Panc1 (cell line): ENCODE measurements at regions not wholly inside any gene's neighbourhood (a gene's known extent, or its start where the extent isn't known, plus 50 kb on each side); places are given as distances from the start of the nearest gene placed in this dataset.

Source experiments
- ATAC-seq: fragments of 200-7000 bp; cut with Tn5 transposase; 2 replicates; pipeline ENCODE4 v1.9.1; 2020; ENCODE audit warnings: mild to moderate bottlenecking, moderate library complexity
- BruUV-seq: library from RNA; stranded (reverse); fragments of 400-500 nt; replicated peaks from 2 replicates; lab custom pipeline; 2021; lab: Mats Ljungman, UMichigan
- CTCF ChIA-PET: fragments of 300-600 bp; sonication (Branson Sonifier 250); formaldehyde crosslinking; loops from one replicate; lab custom pipeline; 2022; ENCODE audit warnings: antibody characterized with exemption; lab: Charles Lee
- POLR2A ChIA-PET: fragments of 300-600 bp; sonication (Branson Sonifier 250); formaldehyde crosslinking; loops from one replicate; lab custom pipeline; 2022; ENCODE audit warnings: antibody characterized with exemption; lab: Charles Lee
- DNase-seq: peaks from one replicate; pipeline ENCODE4 v3.0.0-alpha.2; 2010; ENCODE audit warnings: low read depth, low spot score
- H3K27ac ChIP-seq: 2 replicates; pipeline ENCODE4 v1.5.1; 2011; ENCODE audit warnings: mild to moderate bottlenecking, low read length, inconsistent platforms
- H3K27me3 ChIP-seq: fragments of 200-500 bp; sonication (Bioruptor generic); 2 replicates; pipeline ENCODE4 v1.6.0; 2014; ENCODE audit warnings: low read length, inconsistent platforms; ENCODE audit not compliant: control insufficient read depth, insufficient read depth
- H3K36me3 ChIP-seq: fragments of 200-500 bp; sonication (Bioruptor generic); 2 replicates; pipeline ENCODE4 v1.5.1; 2014; ENCODE audit warnings: inconsistent platforms, mild to moderate bottlenecking, low read length, moderate library complexity; ENCODE audit not compliant: control insufficient read depth, insufficient read depth
- H3K4me1 ChIP-seq: 2 replicates; pipeline ENCODE4 v1.5.1; 2011; ENCODE audit warnings: inconsistent platforms, mild to moderate bottlenecking, low read length, moderate library complexity; ENCODE audit not compliant: control insufficient read depth, insufficient read depth
- H3K4me3 ChIP-seq, 2 experiments: 2 replicates each; pipeline ENCODE4 v1.5.1; 2011 to 2012; ENCODE audit warnings: low read depth in 2 of 2, low read length in 2 of 2, mild to moderate bottlenecking in 2 of 2, inconsistent platforms in 1 of 2, moderate library complexity in 1 of 2
- H3K9me3 ChIP-seq: fragments of 200-500 bp; sonication (Bioruptor generic); 2 replicates; pipeline ENCODE4 v1.5.1; 2014; ENCODE audit warnings: low read depth, mild to moderate bottlenecking, inconsistent platforms, low read length, moderate library complexity; ENCODE audit not compliant: control insufficient read depth, insufficient read depth
- CTCF ChIP-seq: fragments of 450-650 bp; IDR thresholded peaks from 2 replicates; pipeline ENCODE4 v1.5.1; 2017; ENCODE audit warnings: mild to moderate bottlenecking
- POLR2AphosphoS5 ChIP-seq: IDR thresholded peaks from 2 replicates; pipeline ENCODE4 v1.6.1; 2012; ENCODE audit warnings: mild to moderate bottlenecking, low read depth, low read length, moderate library complexity
- SIN3A ChIP-seq: IDR thresholded peaks from 2 replicates; pipeline ENCODE4 v1.6.1; 2012; ENCODE audit warnings: low read depth, mild to moderate bottlenecking, low read length, moderate library complexity, borderline replicate concordance; ENCODE audit not compliant: insufficient read depth
- TCF7L2 ChIP-seq: IDR thresholded peaks from 2 replicates; pipeline ENCODE4 v1.6.1; 2011; ENCODE audit warnings: mild to moderate bottlenecking, low read depth, low read length, inconsistent platforms
- in situ Hi-C: cut with HindIII; loops from 2 replicates; pipeline ENCODE4 v1.10.0; 2016; ENCODE audit warnings: low sequenced_read_pairs, low pct_unique_long_range_greater_than_20kb
- intact Hi-C: fragments of 100-400 bp; cut with micrococcal nuclease; formaldehyde crosslinking; loops from one replicate; pipeline ENCODE4 v1.10.0; 2022; ENCODE audit not compliant: unreplicated experiment
- TF ChIP-seq, protein P1 (sequence below), 2 experiments: IDR thresholded peaks; 2 replicates each; pipeline ENCODE4 v1.6.1; 2011 to 2012; ENCODE audit warnings: low read depth in 2 of 2, control low read depth in 1 of 2, low read length in 1 of 2, mild to moderate bottlenecking in 1 of 2, moderate library complexity in 1 of 2; ENCODE audit not compliant: insufficient read depth in 1 of 2

- Histone ChIP-seq H3K27ac (no peak overlapping the region), H3K27me3 (0 out of 2 replicates have a peak, but pooled peaks cover 2% of the 10 kb centered on the region), H3K4me3 (no peak overlapping the region), H3K36me3 (no peaks in the 10 kb centered on the region), H3K4me1 (no peaks in the 10 kb centered on the region), H3K9me3 (no peaks in the 10 kb centered on the region)
- ATAC-seq (no peak), DNase-seq (no peak)
- TF ChIP-seq SIN3A (no peak), TCF7L2 (no peak), CTCF (no peak), POLR2AphosphoS5 (no peak)
- TF ChIP-seq, protein P1, sequence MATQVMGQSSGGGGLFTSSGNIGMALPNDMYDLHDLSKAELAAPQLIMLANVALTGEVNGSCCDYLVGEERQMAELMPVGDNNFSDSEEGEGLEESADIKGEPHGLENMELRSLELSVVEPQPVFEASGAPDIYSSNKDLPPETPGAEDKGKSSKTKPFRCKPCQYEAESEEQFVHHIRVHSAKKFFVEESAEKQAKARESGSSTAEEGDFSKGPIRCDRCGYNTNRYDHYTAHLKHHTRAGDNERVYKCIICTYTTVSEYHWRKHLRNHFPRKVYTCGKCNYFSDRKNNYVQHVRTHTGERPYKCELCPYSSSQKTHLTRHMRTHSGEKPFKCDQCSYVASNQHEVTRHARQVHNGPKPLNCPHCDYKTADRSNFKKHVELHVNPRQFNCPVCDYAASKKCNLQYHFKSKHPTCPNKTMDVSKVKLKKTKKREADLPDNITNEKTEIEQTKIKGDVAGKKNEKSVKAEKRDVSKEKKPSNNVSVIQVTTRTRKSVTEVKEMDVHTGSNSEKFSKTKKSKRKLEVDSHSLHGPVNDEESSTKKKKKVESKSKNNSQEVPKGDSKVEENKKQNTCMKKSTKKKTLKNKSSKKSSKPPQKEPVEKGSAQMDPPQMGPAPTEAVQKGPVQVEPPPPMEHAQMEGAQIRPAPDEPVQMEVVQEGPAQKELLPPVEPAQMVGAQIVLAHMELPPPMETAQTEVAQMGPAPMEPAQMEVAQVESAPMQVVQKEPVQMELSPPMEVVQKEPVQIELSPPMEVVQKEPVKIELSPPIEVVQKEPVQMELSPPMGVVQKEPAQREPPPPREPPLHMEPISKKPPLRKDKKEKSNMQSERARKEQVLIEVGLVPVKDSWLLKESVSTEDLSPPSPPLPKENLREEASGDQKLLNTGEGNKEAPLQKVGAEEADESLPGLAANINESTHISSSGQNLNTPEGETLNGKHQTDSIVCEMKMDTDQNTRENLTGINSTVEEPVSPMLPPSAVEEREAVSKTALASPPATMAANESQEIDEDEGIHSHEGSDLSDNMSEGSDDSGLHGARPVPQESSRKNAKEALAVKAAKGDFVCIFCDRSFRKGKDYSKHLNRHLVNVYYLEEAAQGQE (IDR thresholded peaks at IDR 0.05; ENCODE audit: insufficient read depth in 1 of 2, low read depth in 2 of 2, low read length in 1 of 2) = no peak
- BruUV-seq = no TSS peak
- in situ Hi-C loops = no loop called here
- POLR2A ChIA-PET = no interaction called here
- intact Hi-C loops = no loop called here
- CTCF ChIA-PET = no interaction called here
Observed at GRCh38 chr10:128725531-128725930, 599.3 kb upstream of the MKI67 start.

- CTCF ChIA-PET = no interaction called here
- ATAC-seq = no peak
- no peaks in the 10 kb centered on the region for H3K4me1 ChIP-seq
- POLR2A ChIA-PET = no interaction called here
- no peaks in the 10 kb centered on the region for H3K36me3 ChIP-seq
- 0 out of 2 replicates have a peak, but pooled peaks cover 2% of the 10 kb centered on the region for H3K27me3 ChIP-seq
- in situ Hi-C loops = no loop called here
- intact Hi-C loops = no loop called here
- no TSS peak for BruUV-seq
- no peak overlapping the region for H3K27ac ChIP-seq
- DNase-seq = no peak
- H3K4me3 ChIP-seq = no peak overlapping the region
- no peaks in the 10 kb centered on the region for H3K9me3 ChIP-seq
- TF ChIP-seq TCF7L2 (no peak), CTCF (no peak), SIN3A (no peak)
Observed at GRCh38 chr10:128727114-128727513, 600.9 kb upstream of the MKI67 start.
